ENCODE measurements at regions not wholly inside any gene's neighbourhood (a gene's known extent, or its start where the extent isn't known, plus 50 kb on each side); places are given as distances from the start of the nearest gene placed in this dataset.

GRCh38 chr12:73413974-73414373 lies 1123.7 kb upstream of the ATXN7L3B start:
- peaks cover 10 to 16% of the 10 kb centered on the region in 2 experiments; a peak in 3 of 4 replicates for H3K9me3 ChIP-seq (ENCODE audit: insufficient read depth in 2 of 2, low read depth in 1 of 2, low read length in 1 of 2)
- no peak overlapping the region for H3K9ac ChIP-seq (replicated peaks in 1 of 4; ENCODE audit: extremely low read depth in 1 of 4, low read depth in 3 of 4, low read length in 3 of 4)
- POLR2A ChIA-PET (ENCODE audit: partially characterized antibody), result no interaction called here
- no peak overlapping the region for H2BK15ac ChIP-seq (ENCODE audit: low read length)
- CTCF ChIA-PET (ENCODE audit: partially characterized antibody), result no interaction called here
- TF ChIP-seq CHD1 (IDR thresholded peaks at IDR 0.05; ENCODE audit: low read depth, low read length) (no peak), CREB1 (IDR thresholded peaks at IDR 0.05) (no peak)
- no peak overlapping the region for H3K18ac ChIP-seq (ENCODE audit: extremely low read depth, low read length)
- no peak overlapping the region for H4K91ac ChIP-seq (replicated peaks; ENCODE audit: insufficient read length, low read length)
- no peaks in the 10 kb centered on the region for H3K36me3 ChIP-seq (ENCODE audit: control insufficient read depth in 2 of 4, insufficient read depth in 4 of 4, low read length in 3 of 4)
- H3K23me2 ChIP-seq (ENCODE audit: low read depth, low read length), result no peaks in the 10 kb centered on the region; the same call in 1 of the 2 replicates
- no peaks in the 10 kb centered on the region for H3K79me1 ChIP-seq (ENCODE audit: low read depth, low read length)
- H2BK120ac ChIP-seq (replicated peaks; ENCODE audit: low read depth, low read length), result no peak overlapping the region
- no peak overlapping the region for H3K4ac ChIP-seq (replicated peaks; ENCODE audit: insufficient read length, low read depth, low read length)
- no peak overlapping the region for H3K4me2 ChIP-seq (ENCODE audit: insufficient read depth in 1 of 2, low read depth in 2 of 2, low read length in 2 of 2)
- H2BK20ac ChIP-seq (ENCODE audit: low read length), result no peak overlapping the region
- no peak overlapping the region for H2BK12ac ChIP-seq (ENCODE audit: low read depth, low read length)
- no peak overlapping the region for H2AFZ ChIP-seq (ENCODE audit: low read length)
- H2BK5ac ChIP-seq (ENCODE audit: low read depth, low read length), result no peak overlapping the region
- no peak overlapping the region for H4K8ac ChIP-seq (ENCODE audit: extremely low read depth, insufficient read depth, low read length)
- no peak overlapping the region for H3K14ac ChIP-seq (ENCODE audit: insufficient read length)
- H3K56ac ChIP-seq (replicated peaks; ENCODE audit: insufficient read length, low read depth, low read length), result no peak overlapping the region
- no peak overlapping the region for H3K23ac ChIP-seq (ENCODE audit: insufficient read length)
- no peak overlapping the region for H4K5ac ChIP-seq (ENCODE audit: insufficient read length, low read depth, low read length)
- H3K27me3 ChIP-seq (replicated peaks in 1 of 4; ENCODE audit: control insufficient read depth in 3 of 4, extremely low read depth in 1 of 4, insufficient read depth in 3 of 4, low read length in 3 of 4), result no peaks in the 10 kb centered on the region
- no peaks in the 10 kb centered on the region for H4K20me1 ChIP-seq (replicated peaks in 1 of 2; ENCODE audit: control insufficient read depth in 1 of 2, insufficient read depth in 2 of 2, low read length in 2 of 2)
- DNase-seq (ENCODE audit: low read depth in 1 of 2, low spot score in 2 of 2) (no peak), FAIRE-seq (no peak)
- no peaks in the 10 kb centered on the region for H3K4me1 ChIP-seq (replicated peaks in 1 of 4; ENCODE audit: control insufficient read depth in 3 of 4, insufficient read depth in 4 of 4, low read length in 3 of 4)
- no peak overlapping the region for H3K27ac ChIP-seq (ENCODE audit: low read depth, low read length)
- no peaks in the 10 kb centered on the region for H3K79me2 ChIP-seq (ENCODE audit: control insufficient read depth in 1 of 2, insufficient read depth in 2 of 2, low read length in 2 of 2)
- H3K4me3 ChIP-seq (ENCODE audit: extremely low read depth in 1 of 4, insufficient read depth in 2 of 4, low read depth in 3 of 4, low read length in 4 of 4), result no peak overlapping the region
- WGBS, 2 experiments (ENCODE audit: extremely low coverage in 1 of 2, insufficient coverage in 1 of 2, insufficient read length in 1 of 2, insufficient replicate concordance in 2 of 2, low coverage in 1 of 2, low lambda C conversion rate in 2 of 2, missing lambda C conversion rate in 1 of 2), result 0% methylated on average over 1 of the region's 1 CpG; no CpG with 5 or more reads in 1 of the 2 experiments
- H2AK5ac ChIP-seq (ENCODE audit: low read depth, low read length), result no peak overlapping the region

Measured in H1 (cell line).